ENCODE measurements at regions not wholly inside any gene's neighbourhood (a gene's known extent, or its start where the extent isn't known, plus 50 kb on each side); places are given as distances from the start of the nearest gene placed in this dataset.
A peak's percentile ranks its signal among the peaks of the same experiment; 100 is the strongest.
"Not testable (repeated sequence)": the region's sequence is repeated elsewhere in the genome, so short reads cannot be mapped to it uniquely, and the experiment has no call there.

GRCh38 chr12:131494741-131495524 is 216.0 kb upstream of the SFSWAP start:
- DNase-seq, result no peak

GRCh38 chr12:131497966-131498365 is 212.9 kb upstream of the SFSWAP start:
- DNase-seq, result no peak

- DNase-seq, result no peak
These were observed 211.6 kb upstream of the SFSWAP start for GRCh38 chr12:131499160-131499863.

- DNase-seq, result no peak
These were observed 211.1 kb upstream of the SFSWAP start for GRCh38 chr12:131499864-131500190.

GRCh38 chr12:131500564-131500963 is 210.3 kb upstream of the SFSWAP start:
- DNase-seq, result no peak

- DNase-seq, result no peak
These were observed 205.3 kb upstream of the SFSWAP start for GRCh38 chr12:131505561-131505960.

GRCh38 chr12:131506426-131506825 is 204.5 kb upstream of the SFSWAP start:
- DNase-seq, result no peak

GRCh38 chr12:131507094-131507493 is 203.8 kb upstream of the SFSWAP start:
- DNase-seq, result no peak

- DNase-seq, result no peak
These were observed 203.0 kb upstream of the SFSWAP start for GRCh38 chr12:131507881-131508280.

- no peak for DNase-seq
These were observed 201.2 kb upstream of the SFSWAP start for GRCh38 chr12:131509701-131510100.

- DNase-seq, result no peak
These were observed 200.5 kb upstream of the SFSWAP start for GRCh38 chr12:131510431-131510830.

- DNase-seq, result peak; percentile 3
These were observed 199.5 kb upstream of the SFSWAP start for GRCh38 chr12:131511391-131511802.

GRCh38 chr12:131511803-131512561 is 198.9 kb upstream of the SFSWAP start:
- no peak for DNase-seq

- DNase-seq, result no peak
These were observed 197.3 kb upstream of the SFSWAP start for GRCh38 chr12:131513606-131514005.

GRCh38 chr12:131520553-131520952 is 190.3 kb upstream of the SFSWAP start:
- not testable (repeated sequence) for DNase-seq

- no peak for DNase-seq
These were observed 189.6 kb upstream of the SFSWAP start for GRCh38 chr12:131521326-131521725.

GRCh38 chr12:131525795-131526508 is 184.9 kb upstream of the SFSWAP start:
- no peak for DNase-seq

GRCh38 chr12:131527092-131527491 is 183.8 kb upstream of the SFSWAP start:
- DNase-seq, result no peak

- DNase-seq, result no peak
These were observed 183.2 kb upstream of the SFSWAP start for GRCh38 chr12:131527736-131528135.

GRCh38 chr12:131528144-131528543 is 182.7 kb upstream of the SFSWAP start:
- DNase-seq, result no peak

- no peak for DNase-seq
These were observed 182.2 kb upstream of the SFSWAP start for GRCh38 chr12:131528667-131529066.

- DNase-seq, result no peak
These were observed 181.5 kb upstream of the SFSWAP start for GRCh38 chr12:131529196-131530040.
